ENCODE measurements at regions not wholly inside any gene's neighbourhood (a gene's known extent, or its start where the extent isn't known, plus 50 kb on each side); places are given as distances from the start of the nearest gene placed in this dataset.

DNA sequence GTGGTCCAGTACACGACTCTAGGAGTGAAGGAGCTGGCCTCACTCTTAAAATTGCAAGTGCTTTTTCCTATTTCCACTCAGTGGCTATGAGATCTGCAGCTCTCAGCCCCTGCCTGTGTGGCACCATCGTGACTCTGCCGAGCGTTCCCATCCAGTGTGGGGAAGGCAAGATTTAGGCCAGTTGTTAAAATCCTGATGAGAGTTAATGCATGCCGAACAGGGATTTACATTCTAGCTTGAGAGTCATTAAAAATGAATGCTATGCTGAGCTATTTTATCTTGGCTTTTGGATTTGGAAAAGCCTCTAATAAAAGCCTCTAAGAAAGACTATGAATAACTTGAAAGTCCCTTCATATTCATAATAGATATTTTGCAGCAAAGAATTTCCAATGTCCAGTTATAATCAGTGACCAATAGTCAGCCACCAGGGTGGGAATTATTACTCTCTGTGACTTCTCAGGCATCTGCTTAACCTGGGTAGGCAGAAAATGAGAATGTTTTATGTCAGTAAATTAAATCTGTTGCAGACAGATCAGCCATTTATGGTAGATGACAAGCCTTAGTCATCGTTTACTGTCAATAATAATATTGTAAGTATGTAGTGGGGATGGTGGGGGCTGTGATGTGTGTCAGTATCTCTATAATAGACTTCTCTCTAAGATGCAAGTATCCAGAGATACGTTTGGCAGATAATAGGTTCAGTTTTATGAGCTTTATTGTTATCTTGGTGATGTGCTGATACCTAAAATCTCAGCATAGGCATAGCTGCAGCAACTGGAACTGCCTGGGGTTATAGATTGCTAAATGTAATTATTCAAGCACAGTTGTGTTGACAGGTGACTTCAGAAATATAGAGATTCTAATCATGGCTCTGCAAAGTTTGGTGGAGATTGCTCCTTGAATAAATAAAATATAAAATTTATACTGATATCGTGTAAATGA lies 207.8 kb downstream of the SOCS6 start:
- TF ChIP-seq CEBPB (IDR thresholded peaks at IDR 0.05; ENCODE audit: low read depth) (no peak), SP1 (IDR thresholded peaks at IDR 0.05; ENCODE audit: low read depth) (no peak), POLR2A (IDR thresholded peaks at IDR 0.05; ENCODE audit: borderline replicate concordance, extremely low read depth, insufficient read depth, insufficient read length) (no peak), EGR1 (IDR thresholded peaks at IDR 0.05; ENCODE audit: low read depth) (no peak), YY1 (IDR thresholded peaks at IDR 0.05; ENCODE audit: extremely low read depth, insufficient replicate concordance, low read depth, low read length) (no peak), RAD21 (IDR thresholded peaks at IDR 0.05; ENCODE audit: low read depth) (no peak)
- TF ChIP-seq, protein P1, sequence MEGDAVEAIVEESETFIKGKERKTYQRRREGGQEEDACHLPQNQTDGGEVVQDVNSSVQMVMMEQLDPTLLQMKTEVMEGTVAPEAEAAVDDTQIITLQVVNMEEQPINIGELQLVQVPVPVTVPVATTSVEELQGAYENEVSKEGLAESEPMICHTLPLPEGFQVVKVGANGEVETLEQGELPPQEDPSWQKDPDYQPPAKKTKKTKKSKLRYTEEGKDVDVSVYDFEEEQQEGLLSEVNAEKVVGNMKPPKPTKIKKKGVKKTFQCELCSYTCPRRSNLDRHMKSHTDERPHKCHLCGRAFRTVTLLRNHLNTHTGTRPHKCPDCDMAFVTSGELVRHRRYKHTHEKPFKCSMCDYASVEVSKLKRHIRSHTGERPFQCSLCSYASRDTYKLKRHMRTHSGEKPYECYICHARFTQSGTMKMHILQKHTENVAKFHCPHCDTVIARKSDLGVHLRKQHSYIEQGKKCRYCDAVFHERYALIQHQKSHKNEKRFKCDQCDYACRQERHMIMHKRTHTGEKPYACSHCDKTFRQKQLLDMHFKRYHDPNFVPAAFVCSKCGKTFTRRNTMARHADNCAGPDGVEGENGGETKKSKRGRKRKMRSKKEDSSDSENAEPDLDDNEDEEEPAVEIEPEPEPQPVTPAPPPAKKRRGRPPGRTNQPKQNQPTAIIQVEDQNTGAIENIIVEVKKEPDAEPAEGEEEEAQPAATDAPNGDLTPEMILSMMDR (IDR thresholded peaks at IDR 0.05 in 2 of 3, conservative IDR thresholded peaks at IDR 0.05 in 1 of 3; ENCODE audit: borderline replicate concordance in 1 of 3, insufficient read depth in 1 of 3, low read depth in 2 of 3, low read length in 2 of 3), result no peak
- TF ChIP-seq, protein P2, sequence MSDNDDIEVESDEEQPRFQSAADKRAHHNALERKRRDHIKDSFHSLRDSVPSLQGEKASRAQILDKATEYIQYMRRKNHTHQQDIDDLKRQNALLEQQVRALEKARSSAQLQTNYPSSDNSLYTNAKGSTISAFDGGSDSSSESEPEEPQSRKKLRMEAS (IDR thresholded peaks at IDR 0.05), result no peak
- TF ChIP-seq, protein P3, sequence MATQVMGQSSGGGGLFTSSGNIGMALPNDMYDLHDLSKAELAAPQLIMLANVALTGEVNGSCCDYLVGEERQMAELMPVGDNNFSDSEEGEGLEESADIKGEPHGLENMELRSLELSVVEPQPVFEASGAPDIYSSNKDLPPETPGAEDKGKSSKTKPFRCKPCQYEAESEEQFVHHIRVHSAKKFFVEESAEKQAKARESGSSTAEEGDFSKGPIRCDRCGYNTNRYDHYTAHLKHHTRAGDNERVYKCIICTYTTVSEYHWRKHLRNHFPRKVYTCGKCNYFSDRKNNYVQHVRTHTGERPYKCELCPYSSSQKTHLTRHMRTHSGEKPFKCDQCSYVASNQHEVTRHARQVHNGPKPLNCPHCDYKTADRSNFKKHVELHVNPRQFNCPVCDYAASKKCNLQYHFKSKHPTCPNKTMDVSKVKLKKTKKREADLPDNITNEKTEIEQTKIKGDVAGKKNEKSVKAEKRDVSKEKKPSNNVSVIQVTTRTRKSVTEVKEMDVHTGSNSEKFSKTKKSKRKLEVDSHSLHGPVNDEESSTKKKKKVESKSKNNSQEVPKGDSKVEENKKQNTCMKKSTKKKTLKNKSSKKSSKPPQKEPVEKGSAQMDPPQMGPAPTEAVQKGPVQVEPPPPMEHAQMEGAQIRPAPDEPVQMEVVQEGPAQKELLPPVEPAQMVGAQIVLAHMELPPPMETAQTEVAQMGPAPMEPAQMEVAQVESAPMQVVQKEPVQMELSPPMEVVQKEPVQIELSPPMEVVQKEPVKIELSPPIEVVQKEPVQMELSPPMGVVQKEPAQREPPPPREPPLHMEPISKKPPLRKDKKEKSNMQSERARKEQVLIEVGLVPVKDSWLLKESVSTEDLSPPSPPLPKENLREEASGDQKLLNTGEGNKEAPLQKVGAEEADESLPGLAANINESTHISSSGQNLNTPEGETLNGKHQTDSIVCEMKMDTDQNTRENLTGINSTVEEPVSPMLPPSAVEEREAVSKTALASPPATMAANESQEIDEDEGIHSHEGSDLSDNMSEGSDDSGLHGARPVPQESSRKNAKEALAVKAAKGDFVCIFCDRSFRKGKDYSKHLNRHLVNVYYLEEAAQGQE (IDR thresholded peaks at IDR 0.05; ENCODE audit: low read depth), result no peak
- TF ChIP-seq, protein P4, sequence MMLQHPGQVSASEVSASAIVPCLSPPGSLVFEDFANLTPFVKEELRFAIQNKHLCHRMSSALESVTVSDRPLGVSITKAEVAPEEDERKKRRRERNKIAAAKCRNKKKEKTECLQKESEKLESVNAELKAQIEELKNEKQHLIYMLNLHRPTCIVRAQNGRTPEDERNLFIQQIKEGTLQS (IDR thresholded peaks at IDR 0.05), result no peak

Data from HCT116 (cell line).